PC-9 (cell line): ENCODE measurements at regions not wholly inside any gene's neighbourhood (a gene's known extent, or its start where the extent isn't known, plus 50 kb on each side); places are given as distances from the start of the nearest gene placed in this dataset.

Source experiments
- BruUV-seq: library from RNA; stranded (reverse); fragments of 400-500 nt; replicated peaks from 2 replicates; lab custom pipeline; 2021; lab: Mats Ljungman, UMichigan
- CTCF ChIA-PET: fragments of 300-600 bp; sonication (Branson Sonifier 250); formaldehyde crosslinking; loops from one replicate; lab custom pipeline; 2022; ENCODE audit warnings: antibody characterized with exemption; lab: Charles Lee
- POLR2A ChIA-PET: fragments of 300-600 bp; sonication (Branson Sonifier 250); formaldehyde crosslinking; loops from one replicate; lab custom pipeline; 2022; ENCODE audit warnings: antibody characterized with exemption; ENCODE audit not compliant: unreplicated experiment; lab: Charles Lee
- DNase-seq, 2 experiments: peaks; one replicate each; pipeline versions ENCODE4 v3.0.0 to v3.0.0-alpha.2; 2015 to 2022; ENCODE audit warnings: mixed read lengths in 1 of 2
- H2AFZ ChIP-seq: fragments of 200-600 bp; sonication (generic); 2 replicates; pipeline ENCODE4 v1.8.1; 2017; ENCODE audit warnings: antibody characterized with exemption
- H3F3A ChIP-seq: fragments of 200-600 bp; sonication (generic); 2 replicates; pipeline ENCODE4 v1.8.1; 2017; ENCODE audit warnings: antibody characterized with exemption, mild to moderate bottlenecking, low read depth; ENCODE audit not compliant: insufficient read depth
- H3K27ac ChIP-seq: fragments of 200-600 bp; sonication (generic); 2 replicates; pipeline ENCODE4 v1.6.1; 2016; ENCODE audit warnings: mixed run types
- H3K27me3 ChIP-seq: fragments of 200-600 bp; sonication (generic); 2 replicates; pipeline ENCODE4 v1.6.1; 2016; ENCODE audit warnings: low read depth, mixed run types; ENCODE audit not compliant: insufficient read depth
- H3K36me3 ChIP-seq: fragments of 200-600 bp; sonication (generic); 2 replicates; pipeline ENCODE4 v1.6.1; 2016; ENCODE audit warnings: low read depth, mixed run types
- H3K4me1 ChIP-seq: fragments of 200-600 bp; sonication (generic); replicated peaks from 2 replicates; pipeline ENCODE4 v1.6.1; 2016; ENCODE audit warnings: mixed run types; ENCODE audit not compliant: insufficient read depth
- H3K4me2 ChIP-seq: fragments of 200-600 bp; sonication (generic); 2 replicates; pipeline ENCODE4 v1.6.1; 2017; ENCODE audit warnings: mixed run types
- H3K4me3 ChIP-seq: fragments of 200-600 bp; sonication (generic); 2 replicates; pipeline ENCODE4 v1.6.1; 2016; ENCODE audit warnings: mixed run types
- H3K79me2 ChIP-seq: fragments of 200-600 bp; sonication (generic); 2 replicates; pipeline ENCODE4 v1.6.1; 2017; ENCODE audit warnings: low read depth, mixed run types
- H3K9me2 ChIP-seq: fragments of 200-600 bp; sonication (generic); 2 replicates; pipeline ENCODE4 v1.8.1; 2017; ENCODE audit warnings: mild to moderate bottlenecking; ENCODE audit not compliant: insufficient read depth
- H3K9me3 ChIP-seq: fragments of 200-600 bp; sonication (generic); 2 replicates; pipeline ENCODE4 v1.8.1; 2016; ENCODE audit warnings: low read depth; ENCODE audit not compliant: insufficient read depth
- H4K20me1 ChIP-seq: fragments of 200-600 bp; sonication (generic); 2 replicates; pipeline ENCODE4 v1.8.1; 2017; ENCODE audit not compliant: insufficient read depth
- CTCF ChIP-seq: fragments of 200-600 bp; sonication (generic); conservative IDR thresholded peaks from 2 replicates; pipeline ENCODE4 v1.6.1; 2017; ENCODE audit warnings: mixed run types, antibody characterized with exemption, mild to moderate bottlenecking, moderate library complexity
- EZH2 ChIP-seq: fragments of 200-600 bp; sonication (generic); IDR thresholded peaks from 2 replicates; pipeline ENCODE4 v1.8.0; 2017; ENCODE audit warnings: antibody characterized with exemption, low read depth
- intact Hi-C: fragments of 100-400 bp; cut with micrococcal nuclease; formaldehyde crosslinking; loops from one replicate; pipeline ENCODE4 v1.10.0; 2022; ENCODE audit not compliant: unreplicated experiment

GRCh38 chr3:194007592-194008337 is 128.2 kb upstream of the HES1 start:
- Histone ChIP-seq H3K27ac (no peak overlapping the region), H3K4me1 (peaks cover 31% of the 10 kb centered on the region), H3K9me2 (no peaks in the 10 kb centered on the region), H3K36me3 (no peaks in the 10 kb centered on the region), H3F3A (peaks cover 36% of the 10 kb centered on the region), H3K9me3 (no peaks in the 10 kb centered on the region), H3K4me3 (no peak overlapping the region), H2AFZ (no peak overlapping the region), H4K20me1 (no peaks in the 10 kb centered on the region), H3K27me3 (no peaks in the 10 kb centered on the region), H3K79me2 (no peaks in the 10 kb centered on the region), H3K4me2 (no peak overlapping the region)
- ChIA-PET CTCF (interaction anchor here (0.5 kb wide), 1 partner anchor 50 kb away, joined by 6 read pairs; no protein-coding TSS in a partner anchor), POLR2A (no interaction called here)
- intact Hi-C loops: loop anchor here (2.0 to 5.0 kb wide), 2 partner anchors 15 to 200 kb away; no protein-coding TSS in a partner anchor
- no peak for TF ChIP-seq EZH2
- no peak for TF ChIP-seq CTCF
- DNase-seq: no peak
- BruUV-seq: no TSS peak

- Histone ChIP-seq H3K9me3 (no peaks in the 10 kb centered on the region), H2AFZ (no peak overlapping the region), H4K20me1 (no peaks in the 10 kb centered on the region), H3K79me2 (no peaks in the 10 kb centered on the region), H3K4me1 (peaks cover 23% of the 10 kb centered on the region), H3F3A (peaks cover 28% of the 10 kb centered on the region), H3K27me3 (no peaks in the 10 kb centered on the region), H3K4me2 (no peak overlapping the region), H3K4me3 (no peak overlapping the region), H3K9me2 (no peaks in the 10 kb centered on the region), H3K36me3 (no peaks in the 10 kb centered on the region), H3K27ac (no peak overlapping the region)
- BruUV-seq: no TSS peak
- intact Hi-C loops: loop anchor here (5.0 kb wide), 1 partner anchor 198 kb away; no protein-coding TSS in a partner anchor
- POLR2A ChIA-PET: no interaction called here
- CTCF ChIA-PET: interaction anchor here (0.5 kb wide), 1 partner anchor 94 kb away, joined by 3 read pairs; no protein-coding TSS in a partner anchor
- DNase-seq: no peak
- TF ChIP-seq EZH2 (no peak), CTCF (no peak)
These were observed 126.9 kb upstream of the HES1 start for GRCh38 chr3:194009019-194009418.

- Histone ChIP-seq H3K9me3 (no peaks in the 10 kb centered on the region), H3K4me1 (peaks cover 13% of the 10 kb centered on the region), H3K36me3 (no peaks in the 10 kb centered on the region), H3F3A (peaks cover 19% of the 10 kb centered on the region), H3K9me2 (no peaks in the 10 kb centered on the region), H4K20me1 (no peaks in the 10 kb centered on the region), H3K79me2 (no peaks in the 10 kb centered on the region), H3K27me3 (no peaks in the 10 kb centered on the region), H3K4me2 (no peak overlapping the region), H3K27ac (no peak overlapping the region), H3K4me3 (no peak overlapping the region), H2AFZ (no peak overlapping the region)
- TF ChIP-seq CTCF (no peak), EZH2 (no peak)
- CTCF ChIA-PET: no interaction called here
- no peak for DNase-seq
- POLR2A ChIA-PET: no interaction called here
- no TSS peak for BruUV-seq
- intact Hi-C loops: loop anchor here (5.0 kb wide), 1 partner anchor 197 kb away; no protein-coding TSS in a partner anchor
These were observed 125.9 kb upstream of the HES1 start for GRCh38 chr3:194009892-194010533.
